SW480 (cell line): ENCODE measurements at regions not wholly inside any gene's neighbourhood (a gene's known extent, or its start where the extent isn't known, plus 50 kb on each side); places are given as distances from the start of the nearest gene placed in this dataset.
"Not testable (repeated sequence)": the region's sequence is repeated elsewhere in the genome, so short reads cannot be mapped to it uniquely, and the experiment has no call there.

Experiments used
- DNase-seq: peaks from one replicate; pipeline ENCODE4 v3.0.0-alpha.2; 2016; ENCODE audit warnings: low spot score

DNA sequence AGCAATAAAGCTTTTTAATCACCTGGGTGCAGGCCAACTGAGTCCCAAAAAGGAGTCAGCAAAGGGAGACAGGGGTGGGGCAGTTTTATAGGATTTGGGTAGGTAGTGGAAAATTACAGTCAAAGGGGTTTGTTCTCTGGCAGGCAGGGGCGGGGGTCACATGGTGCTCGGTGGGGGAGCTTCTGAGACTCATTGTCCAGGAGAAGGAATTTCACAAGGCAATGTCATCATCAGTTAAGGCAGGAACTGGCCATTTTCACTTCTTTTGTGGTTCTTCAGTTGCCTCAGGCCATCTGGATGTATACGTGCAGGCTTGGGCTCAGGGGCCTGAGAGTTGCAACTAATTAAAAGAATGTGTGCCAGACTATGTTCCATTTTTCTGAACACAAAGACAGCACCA lies 147.5 kb upstream of the SCN7A start:
- not testable (repeated sequence) for DNase-seq

DNA sequence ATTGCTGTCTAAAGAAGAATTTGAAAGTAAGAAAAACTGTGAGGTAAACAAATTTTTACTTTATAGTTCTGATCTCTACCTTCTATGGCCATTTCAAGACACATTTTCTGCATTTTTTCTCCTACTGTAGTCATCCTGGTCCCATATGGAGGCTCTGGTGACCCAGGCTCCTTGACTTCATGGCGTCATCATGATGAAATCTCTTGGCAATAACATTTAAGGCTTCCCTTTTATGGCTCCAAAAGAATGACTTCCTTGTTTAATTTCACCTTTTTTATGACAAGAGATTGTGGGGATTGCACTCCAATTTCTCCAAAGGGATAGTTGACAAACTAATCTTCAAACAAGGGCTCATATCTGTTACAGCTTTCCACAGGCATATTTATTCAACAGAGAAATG lies 143.0 kb upstream of the SCN7A start:
- no peak for DNase-seq

DNA sequence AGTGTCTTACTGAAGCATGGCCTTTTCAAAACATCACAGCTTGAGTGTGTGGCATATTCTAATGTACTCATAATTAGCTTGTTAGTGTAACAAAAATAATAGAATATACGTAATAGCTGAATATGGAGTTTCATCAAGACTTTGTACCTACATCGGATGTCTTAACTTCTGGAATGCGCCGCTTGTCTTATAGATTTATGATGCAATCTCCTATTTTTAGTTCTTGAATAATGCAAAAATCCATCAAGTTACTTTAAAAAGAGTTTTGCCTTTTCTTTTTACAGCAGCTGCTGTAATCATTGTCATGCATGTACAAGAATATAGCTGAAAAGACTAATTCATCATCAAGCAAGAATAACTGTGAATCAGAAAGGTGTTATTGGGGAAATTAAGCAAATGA lies 140.7 kb upstream of the SCN7A start:
- DNase-seq = no peak

DNA sequence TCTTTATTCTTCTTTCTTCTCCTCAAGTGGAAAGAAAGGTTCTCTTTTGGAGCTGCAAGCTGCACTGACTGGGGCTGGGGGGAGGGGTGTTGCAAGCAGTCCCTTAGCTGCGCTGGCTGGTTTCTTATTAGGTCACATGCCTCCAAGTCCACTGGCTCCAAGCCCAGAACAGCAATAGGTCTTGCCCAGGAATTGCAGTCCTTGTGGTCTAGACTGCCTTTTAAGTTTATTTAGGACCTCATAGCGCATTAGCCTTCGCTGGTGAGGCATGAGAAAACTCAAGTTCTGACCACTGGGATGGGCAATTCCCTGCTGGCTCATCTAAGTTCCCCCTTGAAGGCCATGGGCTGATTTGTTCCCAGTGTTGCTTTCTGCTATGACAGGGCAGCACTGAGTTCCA lies 138.6 kb upstream of the SCN7A start:
- no peak for DNase-seq

DNA sequence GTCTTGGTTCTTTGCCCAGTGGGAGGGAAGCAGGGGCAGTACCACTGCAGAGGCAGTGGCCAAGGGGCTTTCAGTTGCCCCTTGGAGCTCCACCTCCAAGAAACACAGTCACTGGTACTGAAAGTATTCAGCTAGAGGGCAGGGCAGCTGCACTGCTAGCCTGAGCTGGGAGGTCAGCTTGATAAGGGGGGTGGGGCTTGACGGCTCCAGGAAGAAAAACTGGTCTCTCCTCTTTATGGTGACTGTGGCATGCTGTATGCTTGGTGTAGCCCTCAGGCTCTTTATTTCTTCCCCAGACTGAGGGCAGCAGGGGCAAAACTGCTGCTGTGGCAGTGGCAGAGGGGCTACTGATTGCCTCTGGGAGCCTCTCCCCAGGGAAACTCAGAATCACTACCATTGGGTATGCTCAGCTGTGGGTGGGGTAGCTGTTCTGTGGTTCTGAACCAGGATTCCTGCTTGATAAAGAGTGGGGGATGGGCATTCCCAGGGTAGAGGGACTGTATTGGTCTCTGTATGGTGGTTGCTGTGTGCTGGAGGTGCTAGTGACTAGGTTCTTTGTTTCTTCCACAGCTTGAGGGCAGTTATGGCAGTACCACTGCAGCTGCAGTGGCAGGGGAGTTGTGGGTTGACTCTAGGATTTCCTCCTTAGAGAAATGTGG lies 134.6 kb upstream of the SCN7A start:
- no peak for DNase-seq

DNA sequence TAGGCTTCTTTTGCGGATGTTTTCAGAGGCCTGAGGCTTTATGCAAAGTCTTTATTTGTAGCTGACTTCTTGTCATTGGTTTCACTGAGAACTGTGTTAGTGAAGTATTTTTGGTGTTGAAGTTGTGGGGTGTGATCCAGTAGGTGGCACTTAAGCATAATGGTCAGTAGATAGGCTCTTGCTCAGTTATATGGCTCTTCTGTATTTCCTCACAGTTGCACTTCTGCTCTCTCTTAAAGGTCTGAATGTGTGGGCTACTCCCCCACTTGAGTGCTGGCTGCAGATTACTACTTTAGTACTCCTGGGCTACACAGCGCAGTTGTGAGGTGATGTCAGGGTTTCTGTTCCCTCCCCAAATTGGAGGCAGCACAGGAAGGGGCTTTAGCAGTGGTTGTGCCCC lies 133.8 kb upstream of the SCN7A start:
- DNase-seq = no peak

DNA sequence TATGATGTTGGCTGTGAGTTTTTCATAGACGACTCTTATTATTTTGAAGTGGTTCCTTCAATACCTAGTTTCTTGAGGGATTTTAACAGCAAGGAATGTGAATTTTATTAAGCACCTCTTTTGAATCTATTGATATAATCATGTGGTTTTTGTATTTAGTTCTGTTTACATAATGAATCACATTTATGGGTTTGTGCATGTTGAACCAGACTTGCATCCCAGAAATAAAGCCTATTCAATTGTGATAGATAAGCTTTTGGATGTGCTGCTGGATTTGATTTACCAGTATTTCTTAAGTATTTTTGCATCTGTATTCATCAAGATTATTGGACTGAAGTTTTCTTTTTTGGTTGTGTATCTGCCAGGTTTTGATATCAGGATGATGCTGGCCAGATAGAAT lies 131.6 kb upstream of the SCN7A start:
- no peak for DNase-seq

DNA sequence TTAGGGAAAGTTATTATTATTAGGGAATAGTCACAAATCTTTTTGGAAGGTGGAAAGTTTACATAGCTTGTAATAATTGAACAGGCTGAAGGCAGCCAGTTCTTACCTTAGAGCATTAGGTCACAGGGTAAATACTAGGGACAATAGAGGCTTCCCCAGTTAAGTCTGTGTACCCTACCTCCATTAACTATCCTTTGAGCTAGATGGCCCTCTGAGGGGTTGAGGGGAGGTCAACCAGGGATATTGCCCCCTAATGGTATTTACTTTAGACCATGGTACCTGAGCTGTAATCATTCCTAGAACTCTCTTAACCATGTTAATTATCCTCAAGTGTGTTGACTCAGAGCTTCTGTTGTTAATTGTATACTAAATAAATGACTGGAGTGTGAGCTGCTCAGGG lies 120.5 kb upstream of the SCN7A start:
- no peak for DNase-seq

DNA sequence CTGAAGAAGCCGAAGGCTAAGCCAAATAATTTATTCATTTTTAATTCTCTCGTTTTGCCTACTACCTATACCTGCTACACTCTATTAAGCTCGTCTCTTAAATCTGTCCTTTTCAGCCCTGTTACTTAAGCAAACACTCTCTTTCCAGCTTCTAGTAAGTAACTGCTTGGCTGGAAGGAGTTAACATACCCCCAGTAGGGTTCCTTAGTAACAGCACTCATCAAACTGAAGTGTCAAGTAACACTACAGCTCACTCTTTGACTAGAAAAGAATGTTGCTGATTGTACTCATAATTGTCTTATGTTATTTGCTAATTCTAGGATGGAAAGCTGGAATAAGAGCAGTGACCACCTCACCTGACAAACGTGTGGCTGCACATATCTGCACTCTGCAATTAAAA lies 120.0 kb upstream of the SCN7A start:
- DNase-seq = no peak

DNA sequence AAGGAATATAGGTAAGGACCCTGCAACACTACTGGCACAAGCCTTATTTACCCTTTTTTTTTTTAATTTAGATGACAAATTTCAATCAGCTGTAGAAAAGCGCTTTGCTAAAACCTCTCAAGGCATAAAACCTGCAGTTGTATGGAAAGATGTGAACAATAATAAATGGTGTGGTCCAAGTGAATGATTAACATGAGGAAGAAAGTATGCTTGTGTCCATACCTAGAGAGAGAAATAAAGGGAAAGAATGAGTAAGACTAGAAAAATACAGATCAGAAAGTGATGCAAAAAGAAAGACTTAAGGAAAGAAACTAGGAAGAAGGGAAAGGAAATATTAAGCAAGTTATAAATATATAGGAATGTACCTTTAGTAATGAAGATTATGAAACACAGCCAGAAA lies 119.2 kb upstream of the SCN7A start:
- no peak for DNase-seq

DNA sequence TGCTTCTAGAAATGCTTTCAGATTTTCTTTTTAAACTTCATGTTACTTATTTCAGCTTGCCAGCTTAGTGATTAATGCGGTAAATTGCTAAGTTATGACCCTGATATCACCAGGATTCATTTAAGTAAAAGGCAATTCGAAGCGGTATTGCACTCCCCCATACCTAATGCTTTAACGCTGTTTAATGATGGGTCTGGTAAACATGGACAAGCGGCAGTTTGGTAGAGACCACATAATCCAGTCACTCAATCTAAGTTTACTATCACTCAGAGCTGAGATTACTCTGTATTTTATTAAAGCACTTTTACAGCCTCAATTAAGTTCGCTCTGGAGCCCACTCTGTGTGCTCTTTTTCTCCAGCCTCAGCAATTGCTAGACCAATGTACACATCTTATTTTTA lies 118.2 kb upstream of the SCN7A start:
- no peak for DNase-seq

DNA sequence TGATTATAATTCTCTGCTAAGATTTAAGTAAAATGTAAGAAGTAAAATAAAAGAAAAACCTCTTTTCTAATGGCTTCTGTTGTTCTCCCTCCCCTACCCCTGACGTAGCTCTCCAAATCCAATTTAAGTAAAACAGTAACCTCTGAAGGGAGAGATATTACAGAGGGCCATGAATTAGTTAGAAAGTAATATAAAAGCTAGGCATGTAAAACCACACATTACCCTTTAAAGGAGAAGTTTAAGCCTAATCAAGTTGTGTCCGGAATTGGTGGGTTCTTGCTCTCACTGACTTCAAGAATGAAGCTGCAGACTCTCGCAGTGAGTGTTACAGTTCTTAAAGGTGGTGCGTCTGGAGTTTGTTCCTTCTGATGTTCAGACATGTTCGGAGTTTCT lies 116.9 kb upstream of the SCN7A start:
- DNase-seq = no peak

DNA sequence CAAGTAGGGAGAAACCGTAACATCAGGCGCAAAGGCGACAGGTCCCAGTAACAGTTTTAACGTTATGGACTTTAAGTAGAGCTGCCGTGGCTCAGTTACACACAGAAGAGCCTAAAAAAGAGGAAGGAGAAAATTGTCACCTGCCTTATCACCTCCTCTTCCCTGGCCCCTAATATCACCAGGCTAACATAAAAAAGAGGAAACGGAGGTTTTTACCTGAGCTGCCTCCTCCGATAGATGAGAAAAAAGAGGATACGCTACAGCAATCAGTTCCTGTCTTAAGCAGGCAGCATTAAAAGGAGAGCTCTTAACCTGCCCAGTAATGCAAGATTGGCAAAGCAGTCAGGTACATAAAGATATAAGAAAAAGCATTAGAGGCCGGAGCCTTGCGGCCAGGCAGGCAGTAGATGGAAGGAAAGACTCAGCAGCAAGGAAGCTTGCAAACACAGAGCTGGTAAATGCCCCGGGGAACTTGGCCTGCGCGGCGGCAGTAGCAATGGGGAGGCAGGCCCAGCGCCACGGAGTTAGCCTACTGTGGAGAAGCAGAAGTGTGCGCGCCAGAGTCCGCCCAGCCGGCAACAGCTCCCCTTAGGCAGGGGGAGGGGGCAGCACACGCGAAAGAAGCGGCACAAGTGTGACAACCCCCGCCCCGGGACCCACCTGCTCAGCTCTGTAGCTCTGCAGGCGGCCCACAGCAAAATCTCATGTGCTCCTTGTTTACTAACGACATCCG lies 116.3 kb upstream of the SCN7A start:
- DNase-seq = no peak

DNA sequence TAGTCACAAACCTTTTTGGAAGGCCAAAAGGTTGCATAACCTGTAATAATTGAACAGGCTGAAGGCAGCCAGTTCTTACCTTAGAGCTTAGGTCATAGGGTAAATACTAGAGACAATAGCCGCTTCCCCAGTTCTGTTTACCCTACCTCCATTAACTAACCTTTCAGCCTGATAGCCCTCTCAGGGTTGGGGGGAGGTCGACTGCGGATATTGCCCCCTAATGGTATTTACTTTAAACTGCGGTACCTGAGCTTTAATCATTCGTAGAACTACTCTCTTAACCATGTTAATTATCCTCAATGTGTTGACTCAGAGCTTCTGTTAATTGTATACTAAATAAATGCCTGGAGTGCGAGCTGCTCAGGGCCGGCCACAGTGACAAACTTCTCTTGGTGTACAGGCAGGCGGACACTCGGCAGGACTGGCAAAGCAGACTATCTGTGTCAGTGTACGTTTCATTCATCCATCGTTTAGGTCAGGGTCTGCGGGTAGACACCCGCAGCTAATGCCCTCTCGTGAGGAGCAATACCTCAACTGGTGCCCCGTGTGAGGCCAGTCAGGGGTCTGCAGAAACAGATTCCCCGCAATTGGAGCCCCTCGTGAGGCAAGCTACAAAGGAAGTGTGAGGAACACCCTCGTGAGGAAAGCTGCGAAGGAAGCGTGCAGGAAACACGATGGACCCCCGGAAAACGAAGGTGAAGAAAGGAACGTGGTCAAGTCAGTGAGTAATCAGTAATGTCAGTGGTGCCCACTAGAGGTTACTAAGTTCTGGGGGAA lies 115.3 kb upstream of the SCN7A start:
- no peak for DNase-seq

DNA sequence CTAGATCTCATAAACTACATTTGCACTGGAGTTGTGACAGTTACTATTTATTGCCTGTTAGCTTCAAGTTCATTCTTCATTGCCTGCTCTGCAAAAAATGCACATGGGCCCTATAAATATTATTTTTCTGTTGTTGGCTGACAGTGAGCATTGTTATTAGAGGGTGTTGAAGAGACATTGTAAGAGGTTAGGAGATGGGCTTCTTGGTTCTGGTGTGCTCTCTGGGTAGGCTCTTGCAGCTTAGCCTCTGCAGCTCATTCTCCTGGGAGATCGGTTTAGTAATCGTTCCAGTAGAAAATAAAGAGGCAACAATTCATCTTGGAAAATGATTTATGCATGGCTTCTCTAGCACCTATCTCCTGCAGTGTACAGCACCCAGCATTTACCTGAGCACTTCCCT lies 113.8 kb upstream of the SCN7A start:
- DNase-seq = no peak

DNA sequence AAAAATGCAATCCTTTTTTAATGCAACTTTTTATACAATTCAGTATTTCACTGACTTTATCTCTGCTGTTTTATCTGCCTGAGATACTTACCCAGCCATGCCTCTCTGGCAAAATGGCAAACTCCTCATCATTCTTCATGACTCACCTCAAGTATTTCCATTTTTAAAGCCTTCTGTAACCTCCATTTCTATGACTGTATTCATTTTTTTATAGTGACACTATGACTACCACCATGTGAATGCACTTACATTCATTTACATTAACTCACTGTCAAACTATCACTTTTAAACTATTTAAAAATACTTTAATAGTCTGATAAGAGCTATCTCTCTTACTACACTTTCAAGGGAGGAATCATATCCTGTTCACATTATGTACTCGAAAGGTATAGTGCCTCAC lies 99.4 kb upstream of the SCN7A start:
- no peak for DNase-seq

DNA sequence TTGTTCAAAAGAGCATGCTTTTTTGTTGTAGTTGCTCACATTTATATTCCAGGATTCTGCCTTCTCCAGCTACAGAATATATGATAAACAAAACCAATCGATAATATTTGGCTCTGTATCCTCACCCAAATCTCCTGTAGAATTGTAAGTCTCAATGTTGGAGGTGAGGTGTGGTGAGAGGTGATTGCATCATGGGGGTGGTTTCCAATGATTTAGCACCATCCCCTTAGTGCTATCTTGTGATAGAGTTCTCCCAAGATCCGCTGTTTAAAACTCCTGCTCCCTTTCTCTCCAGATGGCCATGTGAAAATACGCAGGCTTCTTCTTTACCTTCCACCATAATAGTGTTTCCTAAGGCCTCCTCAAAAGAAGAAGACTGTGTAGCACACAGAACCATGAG lies 98.7 kb upstream of the SCN7A start:
- no peak for DNase-seq

DNA sequence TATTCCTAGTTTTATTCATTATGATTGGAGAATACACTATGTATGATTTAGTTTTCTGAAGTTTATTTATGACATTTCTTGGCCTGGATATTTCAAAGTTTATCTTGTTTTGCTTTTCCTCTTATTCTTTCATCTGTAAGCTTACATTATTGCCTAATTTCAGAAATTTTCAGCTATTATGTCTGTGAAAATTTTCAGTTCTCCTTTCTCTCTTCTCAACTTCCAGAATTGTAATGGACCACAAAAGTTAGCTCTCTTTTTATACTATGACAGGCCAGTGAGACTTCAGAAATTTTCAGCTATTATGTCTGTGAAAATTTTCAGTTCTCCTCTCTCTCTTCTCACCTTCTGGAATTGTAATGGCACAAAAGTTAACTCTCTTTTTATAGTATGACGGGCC lies 97.2 kb upstream of the SCN7A start:
- DNase-seq = no peak

DNA sequence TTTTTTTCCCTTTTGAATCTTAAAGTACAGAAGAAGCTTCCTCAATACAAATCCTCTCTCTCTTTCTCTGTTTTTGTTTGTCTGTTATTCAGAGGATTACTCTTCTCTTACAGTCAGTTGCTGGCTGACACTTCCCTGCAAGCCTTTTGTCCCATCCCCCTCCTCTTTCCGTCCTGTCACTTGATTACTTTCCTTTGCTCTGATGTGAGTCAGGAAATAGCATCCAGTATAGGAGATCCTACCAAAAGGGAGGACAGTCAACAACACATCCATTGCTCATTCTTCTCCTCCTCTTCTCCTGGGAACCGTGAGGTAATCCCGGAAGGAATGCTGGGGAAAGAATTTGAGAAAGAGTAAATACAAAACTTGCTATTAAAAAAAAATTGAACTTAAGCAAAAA lies 79.3 kb upstream of the SCN7A start:
- no peak for DNase-seq

DNA sequence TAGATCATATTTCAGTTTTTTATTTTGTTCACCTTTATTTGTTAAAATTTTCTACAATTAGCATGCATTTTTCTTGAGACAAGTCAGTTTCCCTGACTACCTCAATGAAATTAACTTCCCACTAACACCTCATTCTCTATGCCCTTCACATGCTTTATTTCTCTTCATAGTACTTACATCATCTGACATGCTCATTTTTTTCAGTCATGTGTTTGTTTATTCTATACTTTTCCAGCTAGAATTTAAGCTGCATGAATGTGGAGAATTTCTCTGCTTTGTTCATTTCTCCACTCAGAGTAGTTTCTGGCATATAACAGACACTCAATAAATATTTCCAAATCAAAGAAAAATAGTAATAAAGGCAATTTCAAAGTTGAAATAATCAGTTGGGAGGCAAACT lies 78.9 kb upstream of the SCN7A start:
- no peak for DNase-seq

DNA sequence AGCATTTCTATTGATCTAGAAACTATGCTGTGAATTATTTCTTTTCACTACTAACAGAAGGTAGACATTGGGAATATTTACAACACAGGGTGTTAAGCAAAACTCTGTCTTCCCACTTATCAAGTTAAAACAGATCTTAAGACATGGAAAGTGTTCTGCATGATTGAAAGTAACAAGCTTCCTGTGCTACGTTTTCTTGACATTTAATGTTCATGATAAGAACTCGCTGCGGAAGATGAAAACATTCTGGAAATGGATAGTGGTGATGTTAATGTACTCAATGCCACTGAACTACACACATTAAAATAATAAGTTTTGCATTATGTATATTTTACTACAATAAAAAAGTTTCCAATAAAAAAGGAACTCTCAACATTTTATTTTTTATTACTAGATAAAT lies 74.4 kb upstream of the SCN7A start:
- DNase-seq = no peak

DNA sequence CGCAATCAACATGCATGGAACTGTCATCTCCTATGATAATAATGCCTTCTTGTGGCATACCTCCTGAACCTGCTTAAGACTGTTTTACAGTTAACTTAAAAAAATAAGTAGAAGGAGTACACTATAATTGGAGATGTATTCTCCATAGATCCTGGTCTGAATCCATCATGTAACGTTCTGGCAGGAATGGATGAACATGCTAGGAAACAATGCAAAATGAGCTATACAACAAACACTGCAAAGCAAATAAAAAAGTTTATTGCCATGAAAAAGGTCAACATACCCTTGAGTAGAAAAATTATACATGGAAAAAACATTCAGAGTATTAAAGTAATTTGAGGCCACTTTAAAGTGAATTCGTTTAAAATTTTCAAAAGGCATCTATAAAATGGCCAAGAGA lies 71.5 kb upstream of the SCN7A start:
- DNase-seq = no peak

DNA sequence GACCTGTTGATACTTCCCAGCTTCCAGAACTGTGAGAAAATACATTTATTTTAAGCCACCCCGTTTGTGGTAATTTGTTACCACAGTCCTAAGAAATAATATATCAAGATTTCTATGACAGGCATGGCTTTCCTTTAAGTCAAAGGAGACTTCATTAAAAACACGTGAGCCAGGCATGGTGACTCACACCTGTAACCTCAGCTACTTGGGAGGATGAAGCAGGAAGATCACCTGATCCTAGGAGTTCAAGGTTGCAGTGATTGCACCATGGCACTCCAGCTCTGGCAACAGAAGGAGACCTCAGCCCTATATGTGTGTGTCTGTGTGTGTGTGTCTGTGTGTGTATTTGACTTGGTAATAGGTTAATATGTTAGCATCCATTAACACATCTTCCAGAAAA lies 69.8 kb upstream of the SCN7A start:
- DNase-seq = no peak

DNA sequence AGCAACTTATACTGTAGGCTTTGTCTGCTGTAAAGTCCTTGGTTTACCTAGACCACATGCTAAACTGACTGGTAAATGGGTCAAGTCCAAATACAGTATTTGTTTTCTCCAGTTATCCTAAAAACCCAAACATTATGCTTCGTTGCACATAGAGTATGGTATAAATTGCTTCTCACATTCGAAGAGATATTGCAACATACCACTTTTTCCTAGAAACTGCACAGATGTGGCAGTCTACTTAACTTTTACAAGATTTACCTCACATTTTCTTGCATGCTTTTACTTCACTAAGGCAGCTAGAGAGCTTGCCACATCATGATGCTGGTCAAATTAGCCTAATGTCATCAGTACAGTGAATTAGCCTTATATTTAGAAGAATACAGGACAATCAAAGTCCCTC lies 66.0 kb upstream of the SCN7A start:
- DNase-seq = no peak
